Heart left ventricle (tissue), 13 donors: ENCODE measurements at regions not wholly inside any gene's neighbourhood (a gene's known extent, or its start where the extent isn't known, plus 50 kb on each side); places are given as distances from the start of the nearest gene placed in this dataset.

Source experiments
- CTCF ChIP-seq, 12 donors: fragments of 200-600 bp; sonication (generic) in 4 of 12; IDR thresholded peaks; one replicate each; pipeline versions ENCODE4 v1.5.0 to v1.8.0; 2018 to 2022; ENCODE audit warnings: antibody characterized with exemption in 12 of 12, mild to moderate bottlenecking in 5 of 12
- POLR2A ChIP-seq, 2 donors: fragments of 450-650 bp; IDR thresholded peaks; one replicate each; pipeline ENCODE4 v1.6.1; 2017; ENCODE audit warnings: antibody characterized with exemption in 2 of 2, mild to moderate bottlenecking in 2 of 2, moderate library complexity in 2 of 2
- donor health status: ischemic (EF 13 %, LVEDD 7.1; RV severe dilation, severe dysfunction).
- donor health status: DM: no; HTN: yes; CAD: no.
- donor health status: DM: no; HTN: no; CAD: no.
- donor health status: ischemic (EF 25% LVEDD 6.9; RV normal size, moderate dysfunction).
- donor health status: ischemic (EF 25% LVEDD 5.7; RV mildly dilated, moderate dysfunction).
- donor health status: ischemic (EF 35%, LVEDD 5.7; RV mildly dilated, moderate dysfunction).
- donor health status: nonischemic (EF 11% LVEDD 7.7; RV severe dilation, severe dysfunction).
- donor health status: DM: yes; HTN: yes; CAD: no.
- donor health status: PGD.
- donor health status: ischemic (EF 29% LVEDD 5.4; RV normal size, mild dysfunction).
- donor health status: nonischemic (EF 23%, LVEDD 6.1; RV moderate dilation, normal function).

GRCh38 chr10:78763234-78763633 is 305.5 kb upstream of the ZMIZ1 start:
- no peak for TF ChIP-seq POLR2A (IDR thresholded peaks at IDR 0.05)
- no peak for TF ChIP-seq CTCF (IDR thresholded peaks at IDR 0.05)
